Smooth muscle cell (in vitro differentiated cells): ENCODE measurements at regions not wholly inside any gene's neighbourhood (a gene's known extent, or its start where the extent isn't known, plus 50 kb on each side); places are given as distances from the start of the nearest gene placed in this dataset.

Experiments
- DNase-seq: peaks from one replicate; lab custom pipeline; 2025; ENCODE audit not compliant: unreplicated experiment; lab: John Stamatoyannopoulos, UW
- H2AFZ ChIP-seq: fragments of 200-600 bp; sonication (generic); 2 replicates; pipeline ENCODE4 v1.6.0; 2016; ENCODE audit warnings: antibody characterized with exemption, low read depth, mild to moderate bottlenecking
- H3F3A ChIP-seq: fragments of 200-600 bp; sonication (generic); 2 replicates; pipeline ENCODE4 v1.6.0; 2017; ENCODE audit warnings: antibody characterized with exemption, low read depth
- H3K27ac ChIP-seq: fragments of 200-600 bp; sonication (generic); 2 replicates; pipeline ENCODE4 v1.5.1; 2016; ENCODE audit warnings: low read depth, mild to moderate bottlenecking
- H3K27me3 ChIP-seq: fragments of 200-600 bp; sonication (generic); 2 replicates; pipeline ENCODE4 v1.6.1; 2016; ENCODE audit warnings: low read depth, mild to moderate bottlenecking
- H3K36me3 ChIP-seq: fragments of 200-600 bp; sonication (generic); 2 replicates; pipeline ENCODE4 v1.5.1; 2016; ENCODE audit warnings: low read depth
- H3K4me1 ChIP-seq: fragments of 200-600 bp; sonication (generic); 2 replicates; pipeline ENCODE4 v1.5.1; 2016; ENCODE audit warnings: low read depth
- H3K4me2 ChIP-seq: fragments of 200-600 bp; sonication (generic); 2 replicates; pipeline ENCODE4 v1.6.0; 2016; ENCODE audit warnings: mild to moderate bottlenecking
- H3K4me3 ChIP-seq: fragments of 200-600 bp; sonication (generic); 2 replicates; pipeline ENCODE4 v1.5.1; 2016; ENCODE audit warnings: mild to moderate bottlenecking
- H3K79me2 ChIP-seq: fragments of 200-600 bp; sonication (generic); 2 replicates; pipeline ENCODE4 v1.6.0; 2016; ENCODE audit warnings: low read depth, mild to moderate bottlenecking
- H3K9ac ChIP-seq: fragments of 200-600 bp; sonication (generic); 2 replicates; pipeline ENCODE4 v1.6.0; 2016; ENCODE audit warnings: low read depth
- H3K9me3 ChIP-seq: fragments of 200-600 bp; sonication (generic); replicated peaks from 2 replicates; pipeline ENCODE4 v1.5.1; 2016; ENCODE audit warnings: low read depth
- H4K20me1 ChIP-seq: fragments of 200-600 bp; sonication (generic); 2 replicates; pipeline ENCODE4 v1.6.0; 2016; ENCODE audit warnings: low read depth
- WGBS: methylation state at CpG from one replicate; pipeline ENCODE4 v1.1.7; 2016; ENCODE audit warnings: low lambda C conversion rate; 5-methylcytosine and 5-hydroxymethylcytosine counted together
- TF ChIP-seq, protein P1 (sequence below): fragments of 200-600 bp; sonication (generic); IDR thresholded peaks from 2 replicates; pipeline ENCODE4 v1.5.1; 2017; ENCODE audit warnings: borderline replicate concordance, mild to moderate bottlenecking, antibody characterized with exemption; ENCODE audit not compliant: insufficient read depth, poor library complexity, severe bottlenecking

DNA sequence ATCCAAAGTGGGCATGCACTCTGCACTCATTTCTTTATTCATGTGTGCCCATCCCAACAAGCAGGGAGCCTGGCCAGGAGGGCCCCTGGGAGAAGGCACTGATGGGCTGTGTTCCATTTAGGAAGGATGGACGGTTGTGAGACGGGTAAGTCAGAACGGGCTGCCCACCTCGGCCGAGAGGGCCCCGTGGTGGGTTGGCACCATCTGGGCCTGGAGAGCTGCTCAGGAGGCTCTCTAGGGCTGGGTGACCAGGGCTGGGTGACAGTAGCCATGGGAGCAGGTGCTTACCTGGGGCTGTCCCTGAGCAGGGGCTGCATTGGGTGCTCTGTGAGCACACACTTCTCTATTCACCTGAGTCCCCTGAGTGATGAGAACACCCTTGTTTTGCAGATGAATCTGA lies 129.3 kb upstream of the B3GAT1 start:
- no peak overlapping the region for H3K4me2 ChIP-seq
- no peak overlapping the region for H3K27ac ChIP-seq
- H3F3A ChIP-seq: no peaks in the 10 kb centered on the region
- no peak overlapping the region for H3K4me3 ChIP-seq
- H3K9ac ChIP-seq: no peak overlapping the region
- no peaks in the 10 kb centered on the region for H3K4me1 ChIP-seq
- 78% methylated on average over 6 of the region's 6 CpGs for WGBS
- H2AFZ ChIP-seq: no peak overlapping the region
- H3K27me3 ChIP-seq: no peaks in the 10 kb centered on the region
- no peaks in the 10 kb centered on the region for H4K20me1 ChIP-seq
- no peaks in the 10 kb centered on the region for H3K9me3 ChIP-seq
- H3K36me3 ChIP-seq: no peaks in the 10 kb centered on the region
- DNase-seq: no peak
- H3K79me2 ChIP-seq: no peaks in the 10 kb centered on the region
- TF ChIP-seq, protein P1, sequence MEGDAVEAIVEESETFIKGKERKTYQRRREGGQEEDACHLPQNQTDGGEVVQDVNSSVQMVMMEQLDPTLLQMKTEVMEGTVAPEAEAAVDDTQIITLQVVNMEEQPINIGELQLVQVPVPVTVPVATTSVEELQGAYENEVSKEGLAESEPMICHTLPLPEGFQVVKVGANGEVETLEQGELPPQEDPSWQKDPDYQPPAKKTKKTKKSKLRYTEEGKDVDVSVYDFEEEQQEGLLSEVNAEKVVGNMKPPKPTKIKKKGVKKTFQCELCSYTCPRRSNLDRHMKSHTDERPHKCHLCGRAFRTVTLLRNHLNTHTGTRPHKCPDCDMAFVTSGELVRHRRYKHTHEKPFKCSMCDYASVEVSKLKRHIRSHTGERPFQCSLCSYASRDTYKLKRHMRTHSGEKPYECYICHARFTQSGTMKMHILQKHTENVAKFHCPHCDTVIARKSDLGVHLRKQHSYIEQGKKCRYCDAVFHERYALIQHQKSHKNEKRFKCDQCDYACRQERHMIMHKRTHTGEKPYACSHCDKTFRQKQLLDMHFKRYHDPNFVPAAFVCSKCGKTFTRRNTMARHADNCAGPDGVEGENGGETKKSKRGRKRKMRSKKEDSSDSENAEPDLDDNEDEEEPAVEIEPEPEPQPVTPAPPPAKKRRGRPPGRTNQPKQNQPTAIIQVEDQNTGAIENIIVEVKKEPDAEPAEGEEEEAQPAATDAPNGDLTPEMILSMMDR: no peak

DNA sequence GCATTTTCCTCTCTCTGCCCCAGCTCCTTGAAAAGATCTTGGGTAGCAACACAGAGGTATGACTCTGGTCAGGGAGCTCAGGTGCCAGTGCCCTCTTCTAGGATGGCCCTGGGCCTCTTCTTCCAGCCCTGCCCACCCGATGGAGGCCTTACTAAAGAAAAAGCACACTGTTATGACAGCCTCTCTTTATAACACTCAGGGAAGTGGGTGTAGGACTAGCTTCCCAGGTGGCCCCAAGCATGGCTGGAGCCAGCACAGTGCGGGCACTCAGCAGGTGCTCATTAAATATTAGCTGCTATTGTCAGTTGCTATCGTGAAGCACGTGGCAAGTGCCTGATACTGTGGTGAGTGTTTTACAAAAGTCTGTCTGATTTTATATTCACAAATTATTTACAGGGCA lies 127.2 kb upstream of the B3GAT1 start:
- H3K79me2 ChIP-seq: no peaks in the 10 kb centered on the region
- no peaks in the 10 kb centered on the region for H3K9me3 ChIP-seq
- 89% methylated on average over 4 of the region's 4 CpGs for WGBS
- H3F3A ChIP-seq: no peaks in the 10 kb centered on the region
- no peaks in the 10 kb centered on the region for H4K20me1 ChIP-seq
- H3K27ac ChIP-seq: no peak overlapping the region
- no peaks in the 10 kb centered on the region for H3K4me1 ChIP-seq
- no peak overlapping the region for H3K9ac ChIP-seq
- no peaks in the 10 kb centered on the region for H3K36me3 ChIP-seq
- TF ChIP-seq, protein P1: no peak
- DNase-seq: no peak
- H2AFZ ChIP-seq: no peak overlapping the region
- no peak overlapping the region for H3K4me2 ChIP-seq
- H3K4me3 ChIP-seq: no peak overlapping the region
- no peaks in the 10 kb centered on the region for H3K27me3 ChIP-seq

DNA sequence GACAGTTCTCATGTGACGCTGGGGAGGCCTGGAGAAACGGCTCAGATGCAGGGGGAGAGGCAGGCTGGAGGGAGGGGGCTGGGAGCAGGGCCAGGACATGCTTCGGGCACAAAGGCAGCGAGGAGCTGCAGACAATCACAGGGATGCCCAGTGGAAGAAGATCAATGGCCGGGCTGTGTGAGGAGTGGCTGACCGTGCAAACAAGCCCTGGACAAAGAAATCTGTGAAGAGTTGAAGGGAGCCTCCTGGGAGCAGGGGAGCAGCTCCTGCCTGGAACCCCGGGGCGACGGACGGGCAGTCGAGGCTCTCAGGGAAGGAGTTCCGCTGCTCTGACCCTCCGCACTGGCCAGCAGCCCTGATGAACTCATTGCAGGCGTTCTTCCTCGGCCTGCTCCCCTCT lies 126.7 kb upstream of the B3GAT1 start:
- Histone ChIP-seq H3K9me3 (no peaks in the 10 kb centered on the region), H3K27ac (no peak overlapping the region), H2AFZ (no peak overlapping the region), H3K4me2 (no peak overlapping the region), H3K4me3 (no peak overlapping the region), H3F3A (no peaks in the 10 kb centered on the region), H4K20me1 (no peaks in the 10 kb centered on the region), H3K27me3 (peaks cover 3% of the 10 kb centered on the region), H3K36me3 (no peaks in the 10 kb centered on the region), H3K4me1 (no peaks in the 10 kb centered on the region), H3K9ac (no peak overlapping the region), H3K79me2 (no peaks in the 10 kb centered on the region)
- TF ChIP-seq, protein P1: no peak
- WGBS: 87% methylated on average over 15 of the region's 15 CpGs
- no peak for DNase-seq

DNA sequence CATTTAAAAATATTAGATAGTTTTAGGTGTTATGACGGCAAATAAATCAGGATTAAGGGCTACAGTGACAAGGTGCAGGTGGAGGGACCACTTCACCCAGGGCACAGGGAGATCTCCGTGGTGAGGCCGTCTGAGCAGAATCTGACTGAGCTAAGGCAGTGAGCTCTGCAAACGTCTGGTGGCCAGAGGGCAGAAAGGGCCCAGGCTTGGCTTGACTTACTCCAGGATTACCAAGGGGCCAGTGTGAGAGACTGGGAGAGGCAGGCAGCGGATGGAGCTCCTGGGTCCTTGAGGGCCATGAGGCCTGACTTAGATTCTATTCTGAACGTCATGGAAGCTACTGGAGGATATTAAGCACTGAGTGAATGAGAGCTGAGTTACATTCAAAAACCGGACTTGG lies 125.9 kb upstream of the B3GAT1 start:
- Histone ChIP-seq H3K4me3 (no peak overlapping the region), H3F3A (no peaks in the 10 kb centered on the region), H3K27me3 (peaks cover 4% of the 10 kb centered on the region), H3K36me3 (no peaks in the 10 kb centered on the region), H3K79me2 (no peaks in the 10 kb centered on the region), H3K4me1 (no peaks in the 10 kb centered on the region), H2AFZ (no peak overlapping the region), H3K9ac (no peak overlapping the region), H3K27ac (no peak overlapping the region), H4K20me1 (no peaks in the 10 kb centered on the region), H3K9me3 (no peaks in the 10 kb centered on the region), H3K4me2 (no peak overlapping the region)
- WGBS: 86% methylated on average over 7 of the region's 7 CpGs
- no peak for DNase-seq
- TF ChIP-seq, protein P1: no peak
